NOMO-1 treated with DMSO at 0.1 percent for 48 hours (cell line): ENCODE measurements at regions not wholly inside any gene's neighbourhood (a gene's known extent, or its start where the extent isn't known, plus 50 kb on each side); places are given as distances from the start of the nearest gene placed in this dataset.
A peak's percentile ranks its signal among the peaks of the same experiment; 100 is the strongest.

Experiments
- DNase-seq: peaks from one replicate; lab custom pipeline; 2025; ENCODE audit not compliant: unreplicated experiment; lab: John Stamatoyannopoulos, UW

DNA sequence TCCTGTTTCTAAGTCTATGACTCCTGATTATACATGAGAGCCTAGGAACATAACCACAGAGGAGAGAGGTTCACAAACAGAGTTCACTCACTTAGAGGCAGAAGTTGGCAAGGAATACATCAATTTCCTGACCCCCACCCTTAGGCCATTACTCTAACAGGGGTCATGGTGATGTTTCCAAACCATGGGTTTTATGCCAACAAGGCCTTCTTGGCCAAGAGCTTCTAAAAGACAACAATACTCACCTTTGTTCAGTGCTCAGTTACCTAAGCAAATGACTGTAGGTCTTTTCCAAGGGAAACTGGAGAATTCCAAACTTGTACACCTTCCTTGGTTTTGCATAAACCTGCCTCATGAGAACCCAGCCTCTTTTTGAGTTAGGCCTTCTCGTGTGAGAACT lies 52.6 kb downstream of the ERICH4 start:
- no peak for DNase-seq

DNA sequence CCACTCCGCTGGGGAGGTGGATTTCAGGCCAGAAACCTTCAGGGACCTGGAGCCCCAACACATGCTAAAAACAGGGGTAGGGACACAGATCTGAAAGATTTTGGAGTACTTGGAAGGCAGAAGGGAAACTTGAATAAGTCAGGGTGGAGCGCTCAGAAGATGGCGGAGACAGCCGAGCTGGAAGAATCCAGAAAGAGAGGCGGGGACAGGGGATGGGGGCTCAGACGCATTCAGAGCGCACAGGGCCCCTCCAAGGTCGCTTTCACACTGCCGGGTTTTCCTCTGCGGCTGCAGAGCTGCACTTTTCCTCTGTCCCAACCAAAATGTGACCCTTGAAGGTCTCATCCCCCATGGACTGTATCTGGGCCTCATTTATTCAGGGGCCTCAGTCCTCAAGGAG lies 56.9 kb downstream of the ERICH4 start:
- no peak for DNase-seq

DNA sequence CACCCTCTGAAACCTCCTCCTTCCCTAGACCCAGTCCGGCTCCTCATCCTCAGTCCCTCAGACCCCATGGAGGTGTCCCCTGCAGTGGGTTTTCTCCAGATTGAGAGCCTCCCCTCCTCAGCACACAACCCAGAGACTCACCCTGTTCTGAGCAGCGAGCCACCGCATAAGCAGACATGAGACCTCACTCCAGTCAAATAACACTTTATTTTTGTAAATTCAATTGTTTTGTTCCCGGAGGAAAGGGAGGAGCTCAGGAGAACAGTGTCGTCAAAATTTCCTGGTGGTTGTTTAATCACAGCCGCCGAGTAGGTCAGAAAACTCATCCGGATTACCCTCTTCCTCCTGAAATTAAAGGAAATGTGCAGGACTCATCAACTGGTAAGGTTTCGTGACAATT lies 57.5 kb downstream of the ERICH4 start:
- no peak for DNase-seq

DNA sequence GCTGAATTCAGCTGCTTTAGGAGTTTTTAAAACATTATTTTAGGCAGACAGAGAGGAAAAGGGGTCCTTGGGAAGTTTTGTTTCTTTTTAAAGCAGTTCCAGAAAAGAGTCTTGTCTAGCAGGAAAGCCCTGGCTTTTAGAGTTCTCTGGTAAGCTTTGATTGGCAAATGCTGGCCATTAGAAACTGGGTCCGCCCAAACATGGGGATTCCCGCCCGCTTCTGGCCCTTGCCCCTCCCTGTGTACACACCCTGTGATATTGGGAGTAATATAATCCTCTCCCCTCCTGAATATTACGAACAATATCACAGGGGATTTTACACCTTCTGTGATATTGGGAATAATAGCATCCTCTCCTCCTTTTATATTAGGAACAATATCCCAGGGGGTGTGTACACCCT lies 58.9 kb downstream of the ERICH4 start:
- no peak for DNase-seq

DNA sequence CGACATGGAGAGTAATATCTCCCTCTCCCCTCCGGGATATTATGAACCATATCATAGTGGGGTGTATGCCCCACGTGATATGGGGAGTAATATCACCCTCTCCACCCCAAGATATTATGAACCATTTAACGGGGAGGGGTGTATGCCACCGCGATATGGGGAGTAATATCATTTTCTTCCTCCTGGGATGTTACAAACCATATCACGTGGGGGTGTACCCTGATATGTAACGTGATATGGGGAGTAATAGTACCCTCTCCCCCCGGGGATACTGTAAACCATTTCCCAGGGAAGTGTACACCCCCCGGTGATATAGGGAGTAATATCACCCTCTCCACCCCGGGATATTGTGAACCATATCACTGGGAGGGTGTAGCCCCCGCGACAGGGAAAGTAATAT lies 62.1 kb downstream of the ERICH4 start:
- no peak for DNase-seq

DNA sequence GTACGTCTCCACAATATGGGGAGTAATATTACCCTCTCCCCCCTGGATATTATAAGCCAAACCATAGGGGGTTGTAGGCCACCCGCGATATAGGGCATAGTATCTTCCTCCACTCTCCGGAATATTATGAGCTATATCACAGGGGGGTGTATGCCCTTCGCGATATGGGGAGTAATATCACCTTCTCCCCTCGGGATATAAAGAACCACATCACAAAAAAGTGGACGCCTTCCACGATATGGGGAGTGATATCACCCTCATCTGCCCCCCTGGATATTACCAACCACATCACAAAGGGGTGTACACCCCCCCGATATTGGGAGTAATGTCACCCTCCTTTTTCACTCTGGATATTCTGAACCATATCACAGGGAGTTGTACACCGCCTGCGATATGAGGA lies 65.5 kb upstream of the CEACAM21 start:
- no peak for DNase-seq

DNA sequence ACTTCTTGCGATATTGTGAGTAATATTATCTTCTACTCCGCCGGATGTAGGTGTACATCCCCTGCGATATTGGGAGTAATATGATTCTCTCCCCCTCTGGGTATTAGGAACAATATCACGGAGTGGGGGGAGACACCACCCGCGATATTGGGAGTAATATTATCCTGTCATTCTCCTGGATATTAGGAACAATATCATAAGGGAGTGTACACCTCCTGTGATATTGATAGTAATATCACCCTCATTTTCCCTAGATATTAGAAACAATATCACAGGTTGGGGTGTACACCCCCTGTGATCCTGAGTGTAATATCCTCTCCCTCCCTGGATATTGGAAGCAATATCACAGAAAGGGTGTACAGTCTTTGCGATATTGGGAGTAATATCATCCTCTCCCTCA lies 64.3 kb upstream of the CEACAM21 start:
- DNase-seq: no peak

DNA sequence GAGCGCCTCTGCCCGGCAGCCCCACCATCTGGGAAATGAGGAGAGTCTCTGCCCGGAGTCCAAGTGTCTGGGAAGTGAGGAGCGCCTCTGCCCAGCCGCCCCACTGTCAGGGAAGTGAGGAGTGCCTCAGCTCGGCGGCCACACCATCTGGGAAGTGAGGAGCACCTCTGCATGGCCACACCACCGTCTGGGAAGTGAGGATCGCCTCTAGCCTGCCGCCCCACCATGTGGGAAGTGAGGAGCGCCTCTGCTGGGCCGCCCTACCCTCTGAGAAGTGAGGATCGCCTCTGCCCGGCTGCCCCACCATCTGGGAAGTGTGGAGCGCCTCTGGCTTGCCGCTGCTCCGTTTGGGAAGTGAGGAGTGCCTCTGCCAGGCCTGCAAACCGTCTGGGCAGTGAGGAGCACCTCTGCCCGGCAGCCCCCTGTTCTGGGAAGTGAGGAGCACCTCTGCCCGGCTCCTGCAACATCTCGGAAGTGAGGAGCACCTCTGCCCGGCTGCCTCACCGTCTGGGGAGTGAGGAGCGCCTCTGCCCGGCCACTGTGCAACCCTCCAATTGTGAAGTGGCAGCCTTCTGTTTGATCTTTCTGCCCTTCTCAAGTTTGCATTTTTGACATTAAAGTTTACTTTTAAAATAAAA lies 60.8 kb upstream of the CEACAM21 start:
- no peak for DNase-seq

DNA sequence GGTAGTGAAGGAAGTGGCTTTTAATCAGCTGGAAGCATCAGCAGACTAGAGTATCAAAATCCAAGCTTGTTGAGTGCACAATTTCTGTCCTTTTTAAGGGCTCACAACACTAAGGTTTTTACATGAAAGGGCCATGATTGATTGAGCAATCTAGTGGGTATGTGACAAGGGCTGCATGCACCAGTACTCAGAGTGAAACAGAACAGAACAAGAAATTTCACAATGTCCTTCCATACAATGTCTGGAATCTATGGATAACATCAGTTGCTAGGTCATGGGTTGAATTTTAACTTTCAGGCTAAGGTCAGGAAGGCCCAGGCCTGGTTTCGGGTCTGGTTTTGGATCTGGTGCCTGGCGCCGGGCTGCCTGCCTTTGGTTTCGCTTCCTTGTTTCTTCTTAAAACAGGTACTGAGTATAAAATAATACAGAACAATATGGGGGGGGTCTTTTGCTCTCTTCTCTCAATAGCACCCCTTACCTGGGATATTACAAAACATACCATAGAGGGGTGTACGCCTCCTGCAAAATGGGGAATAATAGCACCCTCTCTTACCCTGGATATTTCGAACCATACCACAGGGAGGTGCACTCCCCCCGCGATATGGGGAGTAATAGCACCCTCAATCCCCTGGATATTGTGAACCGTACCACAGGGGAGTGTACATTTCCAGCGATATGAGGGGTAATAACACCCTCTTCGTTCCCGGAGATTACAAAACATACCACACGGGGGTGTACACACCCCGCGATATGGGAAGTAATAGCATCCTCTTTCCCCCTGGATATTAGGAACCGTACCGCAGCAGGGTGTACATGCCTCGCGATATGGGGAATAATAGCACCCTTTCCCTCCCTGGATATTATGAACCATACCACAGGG lies 59.4 kb upstream of the CEACAM21 start:
- peak; percentile 80 for DNase-seq

DNA sequence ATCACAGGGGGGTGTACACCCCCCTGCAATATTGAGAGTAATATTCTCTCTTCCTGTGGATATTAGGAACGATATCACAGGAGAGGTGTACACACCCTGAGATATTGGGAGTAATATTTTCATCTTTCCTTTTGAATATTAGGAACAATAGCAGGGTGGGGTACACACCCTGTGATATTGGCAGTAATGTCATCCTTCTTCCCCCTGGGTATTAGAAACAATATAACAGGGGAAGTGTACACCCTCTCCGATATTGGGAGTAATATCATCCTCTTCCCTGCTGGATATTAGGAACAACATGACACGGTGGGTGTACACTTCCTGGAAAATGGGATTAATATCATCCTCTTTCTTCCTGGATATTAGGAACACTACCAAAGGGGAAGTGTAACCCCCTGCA lies 57.8 kb upstream of the CEACAM21 start:
- DNase-seq: no peak

DNA sequence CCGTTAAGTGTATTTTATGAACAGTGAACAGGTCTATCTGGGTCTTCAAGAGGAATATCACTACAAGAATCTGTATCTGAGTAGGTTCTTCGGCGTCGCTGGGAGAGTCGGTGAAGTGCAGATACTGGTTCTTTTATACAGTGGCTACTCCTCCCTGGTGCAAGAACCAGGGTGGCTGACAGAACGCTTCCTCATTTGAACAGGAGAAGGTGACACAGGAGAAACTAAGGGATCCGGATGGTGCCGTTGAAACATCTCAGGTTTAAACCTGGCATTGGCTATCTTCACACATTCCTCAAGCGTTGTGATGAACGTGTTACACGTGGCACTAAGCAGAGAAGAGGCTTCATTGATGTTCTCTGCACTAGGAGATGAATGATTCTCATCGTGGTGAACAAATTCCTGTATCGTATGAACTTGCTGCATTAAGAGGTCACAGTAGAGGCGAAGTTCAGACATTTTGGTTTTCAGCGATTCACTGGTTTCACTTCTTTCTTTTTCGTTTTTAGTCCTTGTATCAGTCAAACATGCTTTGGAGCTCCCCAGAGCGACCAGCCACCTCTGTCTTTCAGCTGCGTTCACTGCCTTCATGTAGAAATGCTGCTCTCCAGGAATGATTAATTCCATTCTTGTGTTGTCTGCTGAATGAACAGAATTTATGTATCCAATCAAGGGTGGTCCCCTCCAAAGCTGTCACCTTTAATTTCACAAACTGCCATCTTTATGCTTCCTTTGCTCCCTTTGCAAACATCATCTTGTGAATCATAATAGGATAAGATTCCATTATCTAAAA lies 54.6 kb upstream of the CEACAM21 start:
- DNase-seq: peak; percentile 81

DNA sequence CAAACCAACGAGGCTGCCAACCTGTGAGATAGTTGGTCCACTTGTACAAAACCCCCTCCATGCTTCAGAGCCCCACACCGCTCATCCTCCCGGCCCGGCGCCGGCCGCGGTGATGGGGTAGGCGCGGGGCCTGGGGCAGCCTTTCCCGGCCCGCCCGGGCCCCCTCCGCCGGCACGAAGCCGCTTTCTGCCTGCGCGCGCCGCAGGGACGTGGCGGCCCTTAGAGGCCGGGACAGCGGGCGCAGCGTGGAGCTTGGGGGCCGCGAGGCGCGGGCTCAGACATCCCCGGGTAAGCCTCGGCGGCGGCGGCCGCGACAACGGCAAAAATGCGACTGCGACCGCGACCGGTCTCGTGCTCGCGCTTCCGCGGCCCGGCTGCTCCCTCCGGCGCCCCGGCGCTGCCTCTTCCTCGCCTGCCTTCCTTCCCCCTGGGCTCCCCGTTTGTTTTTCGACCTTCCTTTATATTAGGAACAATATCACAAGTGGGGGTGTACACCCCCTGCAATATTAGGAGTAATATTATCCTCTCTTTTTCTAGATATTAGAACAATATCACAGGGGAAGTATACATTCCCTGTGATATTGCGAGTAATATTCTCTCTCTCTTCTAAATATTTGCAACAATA lies 53.9 kb upstream of the CEACAM21 start:
- DNase-seq: peak; percentile 4

DNA sequence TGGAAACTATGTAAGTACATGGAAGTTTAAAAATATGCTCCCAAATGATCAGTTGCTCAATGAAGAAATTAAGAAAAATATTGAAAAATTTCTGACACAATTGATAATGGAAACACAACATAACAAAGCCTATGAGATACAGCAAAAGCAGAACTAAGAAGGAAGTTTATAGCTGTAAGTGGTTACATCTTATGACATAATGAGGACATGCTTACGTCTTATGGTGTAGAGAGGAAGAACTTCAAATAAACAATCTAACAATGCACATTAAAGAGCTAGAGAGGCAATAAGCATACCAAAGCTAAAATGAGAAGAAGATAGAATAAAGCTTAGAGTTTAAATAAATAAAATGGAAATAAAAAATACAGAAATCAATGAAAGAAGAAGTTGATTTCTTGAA lies 50.0 kb upstream of the CEACAM21 start:
- DNase-seq: peak; percentile 23
